Liver (tissue), 3 donors: ENCODE measurements at regions not wholly inside any gene's neighbourhood (a gene's known extent, or its start where the extent isn't known, plus 50 kb on each side); places are given as distances from the start of the nearest gene placed in this dataset.

ENCODE experiments used
- ATF3 ChIP-seq: IDR thresholded peaks from 2 replicates; pipeline ENCODE4 v1.6.1; 2016; ENCODE audit warnings: antibody characterized with exemption
- CTCF ChIP-seq: fragments of 150-350 bp; IDR thresholded peaks from 2 replicates; pipeline ENCODE4 v1.5.1; 2017; ENCODE audit warnings: improper control_type of control experiment, low read depth, low read length; ENCODE audit not compliant: missing input control
- EGR1 ChIP-seq, 2 donors: IDR thresholded peaks; 2 replicates each; pipeline ENCODE4 v1.6.1; 2016 to 2018; ENCODE audit warnings: antibody characterized with exemption in 2 of 2, low read depth in 2 of 2
- FOXA1 ChIP-seq: IDR thresholded peaks from 2 replicates; pipeline ENCODE4 v1.6.1; 2016; ENCODE audit warnings: antibody characterized with exemption
- GABPA ChIP-seq, 2 donors: IDR thresholded peaks in 1 of 2; conservative IDR thresholded peaks in 1 of 2; 2 replicates each; pipeline ENCODE4 v1.6.1; 2016; ENCODE audit warnings: antibody characterized with exemption in 2 of 2, mild to moderate bottlenecking in 1 of 2, moderate library complexity in 1 of 2
- JUND ChIP-seq, 2 donors: IDR thresholded peaks; 2 replicates each; pipeline ENCODE4 v1.6.1; 2016; ENCODE audit warnings: antibody characterized with exemption in 2 of 2
- MAX ChIP-seq: IDR thresholded peaks from 2 replicates; pipeline ENCODE4 v1.6.1; 2016; ENCODE audit warnings: antibody characterized with exemption
- RAD21 ChIP-seq, 2 donors: IDR thresholded peaks; 2 replicates each; pipeline ENCODE4 v1.6.1; 2016; ENCODE audit warnings: antibody characterized with exemption in 2 of 2, mild to moderate bottlenecking in 2 of 2
- REST ChIP-seq: IDR thresholded peaks from 2 replicates; pipeline ENCODE4 v1.6.1; 2016; ENCODE audit warnings: antibody characterized with exemption, mild to moderate bottlenecking
- donor health status: healthy.
- donor health status: healthy.

- TF ChIP-seq JUND (IDR thresholded peaks at IDR 0.05) = no peak
- no peak for TF ChIP-seq CTCF
- no peak for TF ChIP-seq MAX
- no peak for TF ChIP-seq REST
- no peak for TF ChIP-seq ATF3
- TF ChIP-seq GABPA (IDR thresholded peaks at IDR 0.05 in 1 of 2, conservative IDR thresholded peaks at IDR 0.05 in 1 of 2) = no peak
- TF ChIP-seq RAD21 (IDR thresholded peaks at IDR 0.05) = no peak
- TF ChIP-seq EGR1 (IDR thresholded peaks at IDR 0.05; ENCODE audit: low read depth in 2 of 2) = no peak
- no peak for TF ChIP-seq FOXA1
Measured at GRCh38 chr5:94064025-94064424, 322.6 kb upstream of the POU5F2 start.
